WTC11 (cell line): ENCODE measurements at regions not wholly inside any gene's neighbourhood (a gene's known extent, or its start where the extent isn't known, plus 50 kb on each side); places are given as distances from the start of the nearest gene placed in this dataset.

Experiments used
- ATAC-seq: fragments of 200-7000 bp; cut with Tn5 transposase; 2 replicates; pipeline ENCODE4 v1.10.0; 2021; ENCODE audit warnings: mild to moderate bottlenecking, moderate library complexity
- CTCF ChIA-PET: fragments of 300-600 bp; sonication (Branson Sonifier 250); formaldehyde crosslinking; loops from one replicate; lab custom pipeline; 2021; ENCODE audit warnings: antibody characterized with exemption; lab: Charles Lee
- POLR2A ChIA-PET: fragments of 350-600 bp; sonication (Branson Sonifier 250); formaldehyde crosslinking; loops from one replicate; lab custom pipeline; 2021; ENCODE audit warnings: antibody characterized with exemption; lab: Charles Lee
- DNase-seq: peaks from one replicate; pipeline ENCODE4 v3.0.0; 2021; ENCODE audit warnings: low spot score
- H3K27ac Mint-ChIP-seq: 2 replicates; pipeline ENCODE4 v1.8.0; 2021; ENCODE audit warnings: mixed read lengths
- H3K27me3 Mint-ChIP-seq: 2 replicates; pipeline ENCODE4 v1.8.0; 2021; ENCODE audit warnings: low read depth, mild to moderate bottlenecking, moderate library complexity, mixed read lengths
- H3K36me3 Mint-ChIP-seq: 2 replicates; pipeline ENCODE4 v1.8.0; 2021; ENCODE audit warnings: mixed read lengths
- H3K4me1 Mint-ChIP-seq: 2 replicates; pipeline ENCODE4 v1.8.0; 2022; ENCODE audit warnings: mixed read lengths
- H3K4me3 Mint-ChIP-seq: 2 replicates; pipeline ENCODE4 v1.8.0; 2021; ENCODE audit warnings: mild to moderate bottlenecking, moderate library complexity, mixed read lengths
- H3K9me3 Mint-ChIP-seq: 2 replicates; pipeline ENCODE4 v1.8.0; 2021; ENCODE audit warnings: mixed read lengths
- ATF1 ChIP-seq: sonication (generic); formaldehyde crosslinking; IDR thresholded peaks from 2 replicates; pipeline ENCODE4 v1.8.1; 2023; ENCODE audit warnings: mild to moderate bottlenecking, moderate library complexity, missing genetic modification reagents
- ATF2 ChIP-seq: sonication (generic); formaldehyde crosslinking; IDR thresholded peaks from 2 replicates; pipeline ENCODE4 v1.8.1; 2022; ENCODE audit warnings: low read depth, missing genetic modification reagents, borderline replicate concordance
- ATF3 ChIP-seq: sonication (generic); formaldehyde crosslinking; conservative IDR thresholded peaks from 2 replicates; pipeline ENCODE4 v1.8.1; 2022; ENCODE audit warnings: mild to moderate bottlenecking, missing genetic modification reagents
- CTCF ChIP-seq: fragments of 200-600 bp; IDR thresholded peaks from 2 replicates; pipeline ENCODE4 v1.8.0; 2022; ENCODE audit warnings: antibody characterized with exemption
- E2F1 ChIP-seq: sonication (generic); formaldehyde crosslinking; IDR thresholded peaks from 2 replicates; pipeline ENCODE4 v1.8.0; 2022; ENCODE audit warnings: mild to moderate bottlenecking, missing genetic modification reagents
- ELF4 ChIP-seq: sonication (generic); formaldehyde crosslinking; IDR thresholded peaks from 2 replicates; pipeline ENCODE4 v1.8.1; 2022; ENCODE audit warnings: low read depth, mild to moderate bottlenecking, moderate library complexity, missing genetic modification reagents
- FOXP1 ChIP-seq: sonication (generic); formaldehyde crosslinking; IDR thresholded peaks from 2 replicates; pipeline ENCODE4 v1.8.0; 2022; ENCODE audit warnings: missing genetic modification reagents, mild to moderate bottlenecking, moderate library complexity, borderline replicate concordance
- FOXP4 ChIP-seq: sonication (generic); formaldehyde crosslinking; IDR thresholded peaks from 2 replicates; pipeline ENCODE4 v1.8.0; 2022; ENCODE audit warnings: mild to moderate bottlenecking, missing genetic modification reagents
- KAT7 ChIP-seq: sonication (generic); formaldehyde crosslinking; IDR thresholded peaks from 2 replicates; pipeline ENCODE4 v1.8.1; 2023; ENCODE audit warnings: missing genetic modification reagents, mild to moderate bottlenecking, borderline replicate concordance
- MAX ChIP-seq: sonication (generic); formaldehyde crosslinking; IDR thresholded peaks from 2 replicates; pipeline ENCODE4 v1.8.0; 2022; ENCODE audit warnings: mild to moderate bottlenecking, missing genetic modification reagents
- MXD4 ChIP-seq: fragments of 250-450 bp; sonication (Bioruptor Pico); IDR thresholded peaks from 2 replicates; pipeline ENCODE4 v1.8.0; 2021; ENCODE audit warnings: mild to moderate bottlenecking, moderate library complexity, borderline replicate concordance
- MYBL2 ChIP-seq: sonication (generic); formaldehyde crosslinking; IDR thresholded peaks from 2 replicates; pipeline ENCODE4 v1.8.1; 2023; ENCODE audit warnings: mild to moderate bottlenecking, moderate library complexity, missing genetic modification reagents
- PREB ChIP-seq: sonication (generic); formaldehyde crosslinking; IDR thresholded peaks from 2 replicates; pipeline ENCODE4 v1.8.1; 2022; ENCODE audit warnings: mild to moderate bottlenecking, missing genetic modification reagents, moderate library complexity, borderline replicate concordance
- SMAD3 ChIP-seq: sonication (generic); formaldehyde crosslinking; IDR thresholded peaks from 2 replicates; pipeline ENCODE4 v1.8.0; 2022; ENCODE audit warnings: missing genetic modification reagents, mild to moderate bottlenecking, borderline replicate concordance
- TP53 ChIP-seq: sonication (generic); formaldehyde crosslinking; IDR thresholded peaks from 2 replicates; pipeline ENCODE4 v1.8.1; 2023; ENCODE audit warnings: mild to moderate bottlenecking, missing genetic modification reagents
- ZNF219 ChIP-seq: sonication (generic); formaldehyde crosslinking; IDR thresholded peaks from 2 replicates; pipeline ENCODE4 v1.8.0; 2023; ENCODE audit warnings: missing genetic modification reagents, mild to moderate bottlenecking, borderline replicate concordance
- ZNF317 ChIP-seq: sonication (generic); formaldehyde crosslinking; IDR thresholded peaks from 2 replicates; pipeline ENCODE4 v1.8.1; 2023; ENCODE audit warnings: low read depth, mild to moderate bottlenecking, moderate library complexity, missing genetic modification reagents, borderline replicate concordance
- ZNF532 ChIP-seq: fragments of 250-450 bp; sonication (Bioruptor Pico); IDR thresholded peaks from 2 replicates; pipeline ENCODE4 v1.9.0; 2021; ENCODE audit warnings: mild to moderate bottlenecking, borderline replicate concordance

- TF ChIP-seq FOXP4 (CRISPR knock-in tag) (no peak), ZNF532 (CRISPR knock-in tag) (no peak), CTCF (no peak), ATF2 (no peak), TP53 (no peak), ELF4 (no peak), PREB (CRISPR knock-in tag) (no peak), MXD4 (CRISPR knock-in tag) (no peak)
These were observed 1407.4 kb downstream of the SUCLG1 start (continued) for GRCh38 chr2:83051538-83052170.

GRCh38 chr2:83042053-83042452 is 1417.0 kb downstream of the SUCLG1 start:
- Mint-ChIP-seq H3K4me1 (no peaks in the 10 kb centered on the region), H3K36me3 (no peaks in the 10 kb centered on the region), H3K4me3 (no peak overlapping the region), H3K27me3 (no peaks in the 10 kb centered on the region), H3K27ac (no peak overlapping the region), H3K9me3 (peaks cover 19% of the 10 kb centered on the region)
- DNase-seq (no peak), ATAC-seq (no peak)
- CTCF ChIA-PET, result no interaction called here
- POLR2A ChIA-PET, result no interaction called here
- no peak for TF ChIP-seq ATF3 (CRISPR knock-in tag)
- TF ChIP-seq SMAD3 (CRISPR knock-in tag), result no peak
- no peak for TF ChIP-seq MXD4 (CRISPR knock-in tag)
- TF ChIP-seq ATF1, result no peak
- TF ChIP-seq KAT7 (CRISPR knock-in tag), result no peak
- no peak for TF ChIP-seq E2F1 (CRISPR knock-in tag)
- TF ChIP-seq MYBL2 (CRISPR knock-in tag), result no peak
- TF ChIP-seq MAX, result no peak
- no peak for TF ChIP-seq FOXP1 (CRISPR knock-in tag)
- TF ChIP-seq ZNF317 (CRISPR knock-in tag), result no peak
- no peak for TF ChIP-seq ZNF532 (CRISPR knock-in tag)
- TF ChIP-seq ZNF219 (CRISPR knock-in tag), result no peak
